HCT116 (cell line): ENCODE measurements at regions not wholly inside any gene's neighbourhood (a gene's known extent, or its start where the extent isn't known, plus 50 kb on each side); places are given as distances from the start of the nearest gene placed in this dataset.
"Not testable (repeated sequence)": the region's sequence is repeated elsewhere in the genome, so short reads cannot be mapped to it uniquely, and the experiment has no call there.

Experiments
- ATAC-seq: fragments of 200-7000 bp; cut with Tn5 transposase; 2 replicates; pipeline ENCODE4 v1.9.1; 2020; ENCODE audit warnings: mild to moderate bottlenecking, moderate library complexity
- BruUV-seq: library from RNA; stranded (reverse); fragments of 400-500 nt; replicated peaks from 2 replicates; lab custom pipeline; 2021; lab: Mats Ljungman, UMichigan
- CTCF ChIA-PET: fragments of 300-600 bp; sonication (Branson Sonifier 250); formaldehyde crosslinking; loops from one replicate; lab custom pipeline; 2021; ENCODE audit warnings: antibody characterized with exemption; lab: Charles Lee
- POLR2A ChIA-PET: fragments of 300-600, 350-600 bp; sonication (Branson Sonifier 250); formaldehyde crosslinking; loops from one replicate; lab custom pipeline; 2021; ENCODE audit warnings: antibody characterized with exemption; lab: Charles Lee
- RAD21 ChIA-PET, 2 experiments: fragments of 300-600 bp; sonication (Branson Sonifier 250); formaldehyde crosslinking; loops; one replicate each; lab custom pipeline; 2023; ENCODE audit warnings: low total read pairs in 2 of 2; ENCODE audit not compliant: uncharacterized antibody in 2 of 2, unreplicated experiment in 2 of 2, low non-redundant PET in 1 of 2; lab: Charles Lee
- DNase-seq: peaks from one replicate; pipeline ENCODE4 v3.0.0-alpha.2; 2010; ENCODE audit warnings: low read depth, low spot score
- H2AFZ ChIP-seq: fragments of 200-600 bp; shearing (Covaris generic), sonication (generic); 2 replicates; pipeline ENCODE4 v1.6.1; 2017; ENCODE audit warnings: low read depth, mixed run types, mixed read lengths, antibody characterized with exemption, low read length; ENCODE audit not compliant: poor library complexity, severe bottlenecking
- H3K27ac ChIP-seq: 2 replicates; pipeline ENCODE4 v1.5.1; 2012; ENCODE audit warnings: low read depth, low read length
- H3K27me3 ChIP-seq: fragments of 200-600 bp; sonication (generic); 2 replicates; pipeline ENCODE4 v1.6.1; 2016; ENCODE audit warnings: mixed run types, low read length, mixed read lengths; ENCODE audit not compliant: insufficient read depth
- H3K36me3 ChIP-seq, 2 experiments: fragments of 200-500 bp in 1 of 2; fragments of 200-600 bp in 1 of 2; sonication (Bioruptor generic) in 1 of 2; sonication (generic) in 1 of 2; 2 replicates each; pipeline versions ENCODE4 v1.5.1 to v1.6.1; 2014 to 2016; ENCODE audit warnings: low read length in 2 of 2, inconsistent platforms in 1 of 2, mixed read lengths in 1 of 2, mixed run types in 1 of 2; ENCODE audit not compliant: insufficient read depth in 2 of 2, control insufficient read depth in 1 of 2
- H3K4me1 ChIP-seq, 2 experiments: fragments of 200-600 bp in 1 of 2; sonication (generic) in 1 of 2; 2 replicates each; pipeline versions ENCODE4 v1.5.1 to v1.6.1; 2012 to 2017; ENCODE audit warnings: low read length in 2 of 2, inconsistent platforms in 1 of 2, mild to moderate bottlenecking in 1 of 2, mixed read lengths in 1 of 2, mixed run types in 1 of 2, moderate library complexity in 1 of 2; ENCODE audit not compliant: insufficient read depth in 2 of 2, control insufficient read depth in 1 of 2
- H3K4me2 ChIP-seq: fragments of 200-600 bp; sonication (generic); 2 replicates; pipeline ENCODE4 v1.6.1; 2017; ENCODE audit warnings: mixed run types, low read length, mixed read lengths
- H3K4me3 ChIP-seq, 2 experiments: fragments of 200-600 bp in 1 of 2; sonication (generic) in 1 of 2; replicated peaks in 1 of 2; 2 replicates each; pipeline ENCODE4 v1.5.1; 2011 to 2016; ENCODE audit warnings: low read length in 2 of 2, control low read depth in 1 of 2, low read depth in 1 of 2, mild to moderate bottlenecking in 1 of 2, mixed read lengths in 1 of 2, mixed run types in 1 of 2
- H3K79me2 ChIP-seq: fragments of 200-600 bp; sonication (generic); 2 replicates; pipeline ENCODE4 v1.6.1; 2017; ENCODE audit warnings: mild to moderate bottlenecking, mixed run types, low read length, moderate library complexity, mixed read lengths; ENCODE audit not compliant: insufficient read depth
- H3K9ac ChIP-seq: fragments of 200-600 bp; sonication (generic); 2 replicates; pipeline ENCODE4 v1.6.1; 2016; ENCODE audit warnings: low read length, mixed read lengths
- H3K9me2 ChIP-seq: fragments of 200-600 bp; sonication (generic), shearing (Covaris generic); 2 replicates; pipeline ENCODE4 v1.6.1; 2017; ENCODE audit warnings: mixed run types, mild to moderate bottlenecking, moderate library complexity; ENCODE audit not compliant: insufficient read depth
- H3K9me3 ChIP-seq, 2 experiments: fragments of 200-500 bp in 1 of 2; fragments of 200-600 bp in 1 of 2; sonication (Bioruptor generic) in 1 of 2; sonication (generic) in 1 of 2; 2 replicates each; pipeline ENCODE4 v1.6.1; 2014 to 2017; ENCODE audit warnings: low read length in 2 of 2, mixed read lengths in 2 of 2, inconsistent platforms in 1 of 2, low read depth in 1 of 2, mild to moderate bottlenecking in 1 of 2, mixed run types in 1 of 2, moderate library complexity in 1 of 2; ENCODE audit not compliant: control insufficient read depth in 1 of 2, insufficient read depth in 1 of 2
- H4K20me1 ChIP-seq: fragments of 200-600 bp; sonication (generic), shearing (Covaris generic); 2 replicates; pipeline ENCODE4 v1.6.1; 2017; ENCODE audit warnings: mixed run types, mild to moderate bottlenecking, moderate library complexity; ENCODE audit not compliant: insufficient read depth
- CBX3 ChIP-seq: IDR thresholded peaks from 2 replicates; pipeline ENCODE4 v1.6.1; 2012; ENCODE audit warnings: low read depth
- EGR1 ChIP-seq: IDR thresholded peaks from 2 replicates; pipeline ENCODE4 v1.6.1; 2012; ENCODE audit warnings: low read depth
- JUND ChIP-seq: IDR thresholded peaks from 2 replicates; pipeline ENCODE4 v1.6.1; 2012
- REST ChIP-seq: IDR thresholded peaks from 2 replicates; pipeline ENCODE4 v1.6.1; 2012; ENCODE audit warnings: low read depth
- TCF7L2 ChIP-seq: IDR thresholded peaks from 2 replicates; pipeline ENCODE4 v1.7.0; 2011; ENCODE audit warnings: borderline replicate concordance, inconsistent platforms; ENCODE audit not compliant: insufficient read depth, insufficient read length; ENCODE audit errors: extremely low read depth
- ZFX ChIP-seq: fragments of 450-650 bp; IDR thresholded peaks from 2 replicates; pipeline ENCODE4 v1.6.1; 2017
- intact Hi-C: fragments of 100-400 bp; cut with micrococcal nuclease; formaldehyde crosslinking; loops from 2 replicates; pipeline ENCODE4 v1.10.0; 2022

- TF ChIP-seq REST (no peak), EGR1 (no peak), JUND (no peak), ZFX (no peak), TCF7L2 (no peak), CBX3 (no peak)
Observed at GRCh38 chr6:68497927-68498326, 137.2 kb upstream of the ADGRB3 start (continued).

- H3K4me2 ChIP-seq, H3K36me3 ChIP-seq, CTCF ChIA-PET, H3K4me1 ChIP-seq, BruUV-seq, H3K9ac ChIP-seq, H3K9me2 ChIP-seq, H2AFZ ChIP-seq, ATAC-seq, POLR2A ChIA-PET, H4K20me1 ChIP-seq, intact Hi-C loops, RAD21 ChIA-PET, H3K79me2 ChIP-seq, H3K27ac ChIP-seq, DNase-seq, H3K4me3 ChIP-seq, H3K27me3 ChIP-seq: not testable (repeated sequence)
- peaks cover 5 to 14% of the 10 kb centered on the region in 2 experiments; a peak in 2 of 4 replicates for H3K9me3 ChIP-seq
Observed at GRCh38 chr6:68494880-68495279, 140.2 kb upstream of the ADGRB3 start.
